GM21619 (cell line): ENCODE measurements at regions not wholly inside any gene's neighbourhood (a gene's known extent, or its start where the extent isn't known, plus 50 kb on each side); places are given as distances from the start of the nearest gene placed in this dataset.
A peak's percentile ranks its signal among the peaks of the same experiment; 100 is the strongest.

Experiments
- ATAC-seq: cut with Tn5 transposase; IDR thresholded peaks from one replicate; pipeline ENCODE4 v1.9.1; 2021; ENCODE audit not compliant: unreplicated experiment

- no peak for ATAC-seq
Observed at GRCh38 chr3:6779140-6779539, 81.8 kb upstream of the GRM7 start.

GRCh38 chr3:6781092-6781491, 79.8 kb upstream of the GRM7 start:
- ATAC-seq = no peak

GRCh38 chr3:6785726-6786125, 75.2 kb upstream of the GRM7 start:
- no peak for ATAC-seq

GRCh38 chr3:6791161-6791560, 69.8 kb upstream of the GRM7 start:
- ATAC-seq = no peak

GRCh38 chr3:6799264-6799915, 61.5 kb upstream of the GRM7 start:
- ATAC-seq = peak; percentile 70

GRCh38 chr3:6803619-6804018, 57.3 kb upstream of the GRM7 start:
- ATAC-seq = no peak

- no peak for ATAC-seq
Observed at GRCh38 chr3:6805236-6805635, 55.7 kb upstream of the GRM7 start.

GRCh38 chr3:6806991-6807390, 53.9 kb upstream of the GRM7 start:
- ATAC-seq = no peak

GRCh38 chr3:6807967-6808588, 52.8 kb upstream of the GRM7 start:
- ATAC-seq = no peak

- ATAC-seq = no peak
Observed at GRCh38 chr3:6809349-6809748, 51.6 kb upstream of the GRM7 start.
